Thyroid gland (tissue), 4 donors: ENCODE measurements at regions not wholly inside any gene's neighbourhood (a gene's known extent, or its start where the extent isn't known, plus 50 kb on each side); places are given as distances from the start of the nearest gene placed in this dataset.

Experiments
- DNase-seq, 2 donors: peaks; one replicate each; pipeline ENCODE4 v3.0.0-alpha.2; 2019
- H3K27ac ChIP-seq, 3 donors: fragments of 200-600 bp; sonication (generic); 1 replicate in 2 of 3; 2 replicates in 1 of 3; pipeline ENCODE4 v1.5.1; 2016 to 2019; ENCODE audit warnings: mild to moderate bottlenecking in 1 of 3, moderate library complexity in 1 of 3
- H3K27me3 ChIP-seq: fragments of 200-600 bp; sonication (generic); one replicate; pipeline ENCODE4 v1.5.1; 2019
- H3K36me3 ChIP-seq, 2 donors: fragments of 200-600 bp; sonication (generic); one replicate each; pipeline ENCODE4 v1.5.1; 2016 to 2019
- H3K4me1 ChIP-seq, 2 donors: fragments of 200-600 bp; sonication (generic); one replicate each; pipeline ENCODE4 v1.5.1; 2017 to 2019
- H3K4me3 ChIP-seq, 3 donors: fragments of 200-600 bp; sonication (generic); replicated peaks in 1 of 3; 1 replicate in 2 of 3; 2 replicates in 1 of 3; pipeline ENCODE4 v1.5.1; 2016; ENCODE audit warnings: mild to moderate bottlenecking in 1 of 3
- H3K9me3 ChIP-seq: fragments of 200-600 bp; sonication (generic); one replicate; pipeline ENCODE4 v1.5.1; 2017
- CTCF ChIP-seq, 6 experiments: fragments of 200-600 bp in 3 of 6; fragments of 450-650 bp in 3 of 6; sonication (generic) in 3 of 6; IDR thresholded peaks; one replicate each; pipeline ENCODE4 v1.5.1; 2016 to 2019; ENCODE audit warnings: antibody characterized with exemption in 6 of 6, mild to moderate bottlenecking in 2 of 6, inconsistent platforms in 1 of 6, moderate library complexity in 1 of 6
- POLR2A ChIP-seq, 2 donors: fragments of 450-650 bp; IDR thresholded peaks; one replicate each; pipeline ENCODE4 v1.6.1; 2017; ENCODE audit warnings: antibody characterized with exemption in 2 of 2, mild to moderate bottlenecking in 2 of 2, moderate library complexity in 1 of 2
- WGBS, 2 donors: methylation state at CpG; one replicate each; pipeline ENCODE4 v1.1.5; 2017; 5-methylcytosine and 5-hydroxymethylcytosine counted together
- intact Hi-C: fragments of 100-400 bp; cut with DNase I; formaldehyde crosslinking; loops from one replicate; pipeline ENCODE4 v1.15.1; 2023

GRCh38 chr2:81327911-81328310 lies 1023.4 kb upstream of the LRRTM1 start:
- Histone ChIP-seq H3K27me3 (no peaks in the 10 kb centered on the region), H3K4me1 (no peaks in the 10 kb centered on the region), H3K27ac (no peak overlapping the region), H3K36me3 (no peaks in the 10 kb centered on the region), H3K4me3 (no peak overlapping the region), H3K9me3 (no peaks in the 10 kb centered on the region)
- intact Hi-C loops: no loop called here
- TF ChIP-seq CTCF (IDR thresholded peaks at IDR 0.05) (no peak), POLR2A (IDR thresholded peaks at IDR 0.05) (no peak)
- no peak for DNase-seq

GRCh38 chr2:81324046-81324445 lies 1019.5 kb upstream of the LRRTM1 start:
- WGBS, 2 donors: 52 to 61% methylated on average over 3 of the region's 3 CpGs
- Histone ChIP-seq H3K27me3 (no peaks in the 10 kb centered on the region), H3K9me3 (no peaks in the 10 kb centered on the region), H3K4me3 (no peak overlapping the region), H3K27ac (no peak overlapping the region), H3K36me3 (no peaks in the 10 kb centered on the region), H3K4me1 (no peaks in the 10 kb centered on the region)
- TF ChIP-seq CTCF (IDR thresholded peaks at IDR 0.05) (no peak), POLR2A (IDR thresholded peaks at IDR 0.05) (no peak)
- intact Hi-C loops: no loop called here
- no peak for DNase-seq

GRCh38 chr2:81304154-81304830 lies 999.7 kb upstream of the LRRTM1 start:
- H3K27me3 ChIP-seq: no peaks in the 10 kb centered on the region
- no peak for DNase-seq
- H3K4me3 ChIP-seq: no peak overlapping the region
- TF ChIP-seq POLR2A (IDR thresholded peaks at IDR 0.05): no peak
- no peak for TF ChIP-seq CTCF (IDR thresholded peaks at IDR 0.05)
- no peaks in the 10 kb centered on the region for H3K9me3 ChIP-seq
- intact Hi-C loops: no loop called here
- WGBS, 2 donors: 39 to 45% methylated on average over 9 of the region's 9 CpGs
- H3K4me1 ChIP-seq: no peaks in the 10 kb centered on the region
- H3K27ac ChIP-seq: no peak overlapping the region
- no peaks in the 10 kb centered on the region for H3K36me3 ChIP-seq

GRCh38 chr2:81303321-81303720 lies 998.8 kb upstream of the LRRTM1 start:
- TF ChIP-seq CTCF (IDR thresholded peaks at IDR 0.05): no peak
- no peak for TF ChIP-seq POLR2A (IDR thresholded peaks at IDR 0.05)
- Histone ChIP-seq H3K27ac (no peak overlapping the region), H3K36me3 (no peaks in the 10 kb centered on the region), H3K27me3 (no peaks in the 10 kb centered on the region), H3K4me1 (no peaks in the 10 kb centered on the region), H3K9me3 (no peaks in the 10 kb centered on the region), H3K4me3 (no peak overlapping the region)
- intact Hi-C loops: no loop called here
- WGBS, 2 donors: 80 to 93% methylated on average over 1 of the region's 1 CpG
- DNase-seq: no peak

GRCh38 chr2:81299841-81300240 lies 995.3 kb upstream of the LRRTM1 start:
- Histone ChIP-seq H3K27ac (no peak overlapping the region), H3K27me3 (no peaks in the 10 kb centered on the region), H3K4me1 (no peaks in the 10 kb centered on the region), H3K36me3 (no peaks in the 10 kb centered on the region), H3K4me3 (no peak overlapping the region), H3K9me3 (no peaks in the 10 kb centered on the region)
- no peak for DNase-seq
- WGBS, 2 donors: 90 to 93% methylated on average over 1 of the region's 1 CpG
- intact Hi-C loops: no loop called here
- TF ChIP-seq POLR2A (IDR thresholded peaks at IDR 0.05) (no peak), CTCF (IDR thresholded peaks at IDR 0.05) (no peak)
